PC-3 (cell line): ENCODE measurements at regions not wholly inside any gene's neighbourhood (a gene's known extent, or its start where the extent isn't known, plus 50 kb on each side); places are given as distances from the start of the nearest gene placed in this dataset.

ENCODE experiments used
- EZH2 ChIP-seq: fragments of 300-600 bp; sonication (generic); IDR thresholded peaks from one replicate; pipeline ENCODE4 v1.6.1; 2017; ENCODE audit warnings: antibody characterized with exemption, mild to moderate bottlenecking, low read length; ENCODE audit not compliant: unreplicated experiment
- EZH2phosphoT487 ChIP-seq: fragments of 300-600 bp; sonication (generic); IDR thresholded peaks from 2 replicates; pipeline ENCODE4 v1.6.1; 2018; ENCODE audit warnings: mild to moderate bottlenecking, antibody characterized with exemption, low read length, borderline replicate concordance
- TF ChIP-seq, protein P1 (sequence below): fragments of 300-600 bp; sonication (generic); conservative IDR thresholded peaks from 2 replicates; pipeline ENCODE4 v1.5.1; 2017; ENCODE audit warnings: antibody characterized with exemption, low read depth, mild to moderate bottlenecking, low read length

- TF ChIP-seq, protein P1, sequence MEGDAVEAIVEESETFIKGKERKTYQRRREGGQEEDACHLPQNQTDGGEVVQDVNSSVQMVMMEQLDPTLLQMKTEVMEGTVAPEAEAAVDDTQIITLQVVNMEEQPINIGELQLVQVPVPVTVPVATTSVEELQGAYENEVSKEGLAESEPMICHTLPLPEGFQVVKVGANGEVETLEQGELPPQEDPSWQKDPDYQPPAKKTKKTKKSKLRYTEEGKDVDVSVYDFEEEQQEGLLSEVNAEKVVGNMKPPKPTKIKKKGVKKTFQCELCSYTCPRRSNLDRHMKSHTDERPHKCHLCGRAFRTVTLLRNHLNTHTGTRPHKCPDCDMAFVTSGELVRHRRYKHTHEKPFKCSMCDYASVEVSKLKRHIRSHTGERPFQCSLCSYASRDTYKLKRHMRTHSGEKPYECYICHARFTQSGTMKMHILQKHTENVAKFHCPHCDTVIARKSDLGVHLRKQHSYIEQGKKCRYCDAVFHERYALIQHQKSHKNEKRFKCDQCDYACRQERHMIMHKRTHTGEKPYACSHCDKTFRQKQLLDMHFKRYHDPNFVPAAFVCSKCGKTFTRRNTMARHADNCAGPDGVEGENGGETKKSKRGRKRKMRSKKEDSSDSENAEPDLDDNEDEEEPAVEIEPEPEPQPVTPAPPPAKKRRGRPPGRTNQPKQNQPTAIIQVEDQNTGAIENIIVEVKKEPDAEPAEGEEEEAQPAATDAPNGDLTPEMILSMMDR: no peak
- TF ChIP-seq EZH2 (no peak), EZH2phosphoT487 (no peak)
These were observed 90.4 kb upstream of the RASGEF1B start for GRCh38 chr4:81562093-81562492.
